ENCODE measurements at regions not wholly inside any gene's neighbourhood (a gene's known extent, or its start where the extent isn't known, plus 50 kb on each side); places are given as distances from the start of the nearest gene placed in this dataset.

GRCh38 chr3:170727754-170728153 is 141.9 kb upstream of the SLC7A14 start:
- DNase-seq: no peak

GRCh38 chr3:170726976-170727661 is 141.2 kb upstream of the SLC7A14 start:
- no peak for DNase-seq

- no peak for DNase-seq
Measured at GRCh38 chr3:170725285-170725731, 139.4 kb upstream of the SLC7A14 start.

GRCh38 chr3:170724599-170725280 is 138.9 kb upstream of the SLC7A14 start:
- DNase-seq: no peak

- no peak for DNase-seq
Measured at GRCh38 chr3:170723241-170723640, 137.4 kb upstream of the SLC7A14 start.

GRCh38 chr3:170721563-170721962 is 135.7 kb upstream of the SLC7A14 start:
- DNase-seq: no peak

- no peak for DNase-seq
Measured at GRCh38 chr3:170719300-170719699, 133.4 kb upstream of the SLC7A14 start.

- no peak for DNase-seq
Measured at GRCh38 chr3:170718848-170719247, 133.0 kb upstream of the SLC7A14 start.

- no peak for DNase-seq
Measured at GRCh38 chr3:170717410-170718402, 131.8 kb upstream of the SLC7A14 start.

GRCh38 chr3:170716172-170716805 is 130.4 kb upstream of the SLC7A14 start:
- DNase-seq: no peak

- no peak for DNase-seq
Measured at GRCh38 chr3:170714562-170715535, 129.0 kb upstream of the SLC7A14 start.

- no peak for DNase-seq
Measured at GRCh38 chr3:170714122-170714521, 128.2 kb upstream of the SLC7A14 start.

- DNase-seq: no peak
Measured at GRCh38 chr3:170713653-170714052, 127.8 kb upstream of the SLC7A14 start.

- no peak for DNase-seq
Measured at GRCh38 chr3:170712798-170713197, 126.9 kb upstream of the SLC7A14 start.

- no peak for DNase-seq
Measured at GRCh38 chr3:170712336-170712735, 126.5 kb upstream of the SLC7A14 start.

GRCh38 chr3:170711786-170712185 is 125.9 kb upstream of the SLC7A14 start:
- no peak for DNase-seq

- no peak for DNase-seq
Measured at GRCh38 chr3:170709046-170709445, 123.2 kb upstream of the SLC7A14 start.

GRCh38 chr3:170707899-170708298 is 122.0 kb upstream of the SLC7A14 start:
- DNase-seq: no peak

- no peak for DNase-seq
Measured at GRCh38 chr3:170705131-170705530, 119.3 kb upstream of the SLC7A14 start.

GRCh38 chr3:170703121-170703588 is 117.3 kb upstream of the SLC7A14 start:
- DNase-seq: no peak

Measured in NCI-H2081 treated with DMSO at 0.1 percent for 48 hours (cell line).